ENCODE measurements at regions not wholly inside any gene's neighbourhood (a gene's known extent, or its start where the extent isn't known, plus 50 kb on each side); places are given as distances from the start of the nearest gene placed in this dataset.

GRCh38 chr2:146080925-146081324 lies 1561.0 kb upstream of the ZEB2 start:
- no peaks in the 10 kb centered on the region for H3K79me2 ChIP-seq (ENCODE audit: control insufficient read depth, insufficient read depth, low read length)
- no peak overlapping the region for H3K9ac ChIP-seq (ENCODE audit: insufficient read depth, low read length)
- H3K36me3 ChIP-seq (ENCODE audit: control insufficient read depth, insufficient read depth, low read length) = no peaks in the 10 kb centered on the region
- H3K4me3 ChIP-seq (replicated peaks in 1 of 4; ENCODE audit: control extremely low read depth in 1 of 4, insufficient read depth in 1 of 4, low read depth in 3 of 4, low read length in 4 of 4) = no peak overlapping the region
- no peak overlapping the region for H2AFZ ChIP-seq (ENCODE audit: low read length)
- no peaks in the 10 kb centered on the region for H3K4me1 ChIP-seq (ENCODE audit: control insufficient read depth, extremely low read depth, insufficient read depth, low read length)
- no peaks in the 10 kb centered on the region for H4K20me1 ChIP-seq (ENCODE audit: control insufficient read depth, extremely low read depth, insufficient read depth, low read length)
- DNase-seq (ENCODE audit: low read depth in 2 of 2) = no peak
- TF ChIP-seq CTCF (conservative IDR thresholded peaks at IDR 0.05 in 1 of 2, IDR thresholded peaks at IDR 0.05 in 1 of 2; ENCODE audit: low read depth in 1 of 2, low read length in 2 of 2) = no peak
- no peak for TF ChIP-seq EZH2 (IDR thresholded peaks at IDR 0.05; ENCODE audit: low read length, missing control alignments)
- no peaks in the 10 kb centered on the region for H3K9me3 ChIP-seq (ENCODE audit: control insufficient read depth, insufficient read depth, low read depth, low read length)
- no peaks in the 10 kb centered on the region for H3K27me3 ChIP-seq (ENCODE audit: control insufficient read depth, insufficient read depth, low read length)
- no peak overlapping the region for H3K27ac ChIP-seq (ENCODE audit: insufficient read depth, low read length)
- H3K4me2 ChIP-seq (ENCODE audit: extremely low read depth, insufficient read depth, low read length) = no peak overlapping the region

GRCh38 chr2:146079216-146079615 lies 1559.3 kb upstream of the ZEB2 start:
- TF ChIP-seq EZH2 (IDR thresholded peaks at IDR 0.05; ENCODE audit: low read length, missing control alignments) = no peak
- no peak for TF ChIP-seq CTCF (conservative IDR thresholded peaks at IDR 0.05 in 1 of 2, IDR thresholded peaks at IDR 0.05 in 1 of 2; ENCODE audit: low read depth in 1 of 2, low read length in 2 of 2)
- H3K4me3 ChIP-seq (replicated peaks in 1 of 4; ENCODE audit: control extremely low read depth in 1 of 4, insufficient read depth in 1 of 4, low read depth in 3 of 4, low read length in 4 of 4) = no peak overlapping the region
- DNase-seq (ENCODE audit: low read depth in 2 of 2) = peak in 1 of 2 donors; percentile 36
- no peak overlapping the region for H3K27ac ChIP-seq (ENCODE audit: insufficient read depth, low read length)
- no peaks in the 10 kb centered on the region for H3K27me3 ChIP-seq (ENCODE audit: control insufficient read depth, insufficient read depth, low read length)
- no peaks in the 10 kb centered on the region for H3K9me3 ChIP-seq (ENCODE audit: control insufficient read depth, insufficient read depth, low read depth, low read length)
- no peak overlapping the region for H3K4me2 ChIP-seq (ENCODE audit: extremely low read depth, insufficient read depth, low read length)
- no peak overlapping the region for H3K9ac ChIP-seq (ENCODE audit: insufficient read depth, low read length)
- no peaks in the 10 kb centered on the region for H3K79me2 ChIP-seq (ENCODE audit: control insufficient read depth, insufficient read depth, low read length)
- H3K36me3 ChIP-seq (ENCODE audit: control insufficient read depth, insufficient read depth, low read length) = no peaks in the 10 kb centered on the region
- H2AFZ ChIP-seq (ENCODE audit: low read length) = no peak overlapping the region
- H3K4me1 ChIP-seq (ENCODE audit: control insufficient read depth, extremely low read depth, insufficient read depth, low read length) = no peaks in the 10 kb centered on the region
- no peaks in the 10 kb centered on the region for H4K20me1 ChIP-seq (ENCODE audit: control insufficient read depth, extremely low read depth, insufficient read depth, low read length)

- TF ChIP-seq CTCF (conservative IDR thresholded peaks at IDR 0.05 in 1 of 2, IDR thresholded peaks at IDR 0.05 in 1 of 2; ENCODE audit: low read depth in 1 of 2, low read length in 2 of 2) (no peak), EZH2 (IDR thresholded peaks at IDR 0.05; ENCODE audit: low read length, missing control alignments) (no peak)
- no peak overlapping the region for H3K4me2 ChIP-seq (ENCODE audit: extremely low read depth, insufficient read depth, low read length)
- no peak for DNase-seq (ENCODE audit: low read depth in 2 of 2)
- no peaks in the 10 kb centered on the region for H3K9me3 ChIP-seq (ENCODE audit: control insufficient read depth, insufficient read depth, low read depth, low read length)
- H3K79me2 ChIP-seq (ENCODE audit: control insufficient read depth, insufficient read depth, low read length) = no peaks in the 10 kb centered on the region
- no peak overlapping the region for H2AFZ ChIP-seq (ENCODE audit: low read length)
- no peak overlapping the region for H3K27ac ChIP-seq (ENCODE audit: insufficient read depth, low read length)
- H3K4me1 ChIP-seq (ENCODE audit: control insufficient read depth, extremely low read depth, insufficient read depth, low read length) = no peaks in the 10 kb centered on the region
- H3K27me3 ChIP-seq (ENCODE audit: control insufficient read depth, insufficient read depth, low read length) = no peaks in the 10 kb centered on the region
- H4K20me1 ChIP-seq (ENCODE audit: control insufficient read depth, extremely low read depth, insufficient read depth, low read length) = no peaks in the 10 kb centered on the region
- H3K36me3 ChIP-seq (ENCODE audit: control insufficient read depth, insufficient read depth, low read length) = no peaks in the 10 kb centered on the region
- H3K9ac ChIP-seq (ENCODE audit: insufficient read depth, low read length) = no peak overlapping the region
- H3K4me3 ChIP-seq (replicated peaks in 1 of 4; ENCODE audit: control extremely low read depth in 1 of 4, insufficient read depth in 1 of 4, low read depth in 3 of 4, low read length in 4 of 4) = no peak overlapping the region
These were observed 1557.2 kb upstream of the ZEB2 start for GRCh38 chr2:146077156-146077555.

Data from fibroblast of lung (primary cell).